GM19395 (cell line): ENCODE measurements at regions not wholly inside any gene's neighbourhood (a gene's known extent, or its start where the extent isn't known, plus 50 kb on each side); places are given as distances from the start of the nearest gene placed in this dataset.

Experiments used
- ATAC-seq: cut with Tn5 transposase; IDR thresholded peaks from one replicate; pipeline ENCODE4 v1.9.1; 2021; ENCODE audit warnings: mild to moderate bottlenecking, moderate library complexity; ENCODE audit not compliant: unreplicated experiment

DNA sequence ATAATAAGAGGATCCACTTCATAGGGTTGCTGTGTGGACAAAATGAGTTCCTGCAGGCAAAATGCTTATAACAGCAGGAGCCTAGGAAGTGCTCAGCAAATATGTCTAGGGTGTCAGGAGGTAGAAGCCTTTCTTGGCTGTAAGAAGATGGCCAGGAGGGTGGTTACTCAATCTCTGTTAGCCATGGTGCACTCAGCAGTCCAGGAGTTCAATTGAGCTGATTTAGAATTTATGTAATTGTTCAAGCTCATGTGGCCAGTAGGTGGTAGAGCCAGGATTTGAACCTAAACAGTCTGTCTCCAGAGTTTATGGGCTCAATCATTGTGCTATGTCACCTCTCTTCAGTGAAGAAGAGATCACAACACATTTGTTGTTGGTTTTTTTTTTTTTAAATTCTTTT is 381.2 kb downstream of the KIF4B start:
- ATAC-seq = no peak

GRCh38 chr5:155402927-155403640 is 389.5 kb downstream of the KIF4B start:
- ATAC-seq = no peak

- no peak for ATAC-seq
These were observed 393.3 kb downstream of the KIF4B start for GRCh38 chr5:155406815-155407214.

- no peak for ATAC-seq
These were observed 394.9 kb downstream of the KIF4B start for GRCh38 chr5:155408465-155408864.

DNA sequence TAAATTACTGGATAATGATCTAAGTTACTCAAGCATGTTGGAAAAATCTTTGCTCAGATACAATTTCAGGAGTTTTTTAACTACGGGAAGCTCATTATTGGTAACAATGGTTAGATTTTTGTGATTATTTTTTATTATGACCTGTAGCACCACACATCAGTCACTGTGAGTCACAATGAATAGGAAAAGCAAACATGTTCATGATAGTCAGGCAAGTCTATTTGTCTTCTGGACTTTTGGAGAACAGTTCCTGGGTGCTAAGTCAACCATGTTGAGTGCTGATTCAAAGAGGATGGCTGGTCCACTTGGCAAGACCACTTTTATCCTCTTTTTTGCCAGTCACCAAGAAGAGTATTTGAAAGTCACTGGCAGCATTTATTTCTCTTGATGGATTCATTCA is 403.2 kb downstream of the KIF4B start:
- no peak for ATAC-seq

DNA sequence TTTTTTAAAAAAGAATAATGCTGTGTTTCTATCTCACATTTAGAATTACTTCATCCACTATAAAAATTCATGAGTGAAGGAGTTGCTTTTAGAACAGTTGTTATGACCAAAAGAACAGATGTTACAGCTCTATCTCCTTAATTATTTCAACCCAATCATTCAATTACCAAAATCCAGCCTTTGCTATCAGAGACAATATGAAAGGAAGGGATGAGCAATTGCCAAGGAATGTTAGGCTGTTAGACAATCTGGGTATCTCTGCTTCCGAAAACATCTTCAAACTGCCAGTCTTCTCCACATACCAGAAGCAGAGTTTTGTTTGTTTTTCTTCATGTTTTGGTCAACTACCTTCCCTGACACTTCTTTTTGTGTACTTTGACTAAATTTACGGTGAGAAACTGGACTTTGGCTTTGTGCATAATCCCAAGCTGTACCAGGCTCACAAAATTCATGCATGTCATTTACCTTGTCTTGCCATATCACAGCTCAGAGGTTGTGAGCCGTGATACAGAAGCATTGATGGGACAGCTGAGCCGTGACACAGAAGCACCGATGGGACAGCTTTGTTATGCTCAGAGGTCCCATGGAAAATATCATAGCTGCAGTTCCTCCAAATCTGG is 405.5 kb downstream of the KIF4B start:
- ATAC-seq = no peak

DNA sequence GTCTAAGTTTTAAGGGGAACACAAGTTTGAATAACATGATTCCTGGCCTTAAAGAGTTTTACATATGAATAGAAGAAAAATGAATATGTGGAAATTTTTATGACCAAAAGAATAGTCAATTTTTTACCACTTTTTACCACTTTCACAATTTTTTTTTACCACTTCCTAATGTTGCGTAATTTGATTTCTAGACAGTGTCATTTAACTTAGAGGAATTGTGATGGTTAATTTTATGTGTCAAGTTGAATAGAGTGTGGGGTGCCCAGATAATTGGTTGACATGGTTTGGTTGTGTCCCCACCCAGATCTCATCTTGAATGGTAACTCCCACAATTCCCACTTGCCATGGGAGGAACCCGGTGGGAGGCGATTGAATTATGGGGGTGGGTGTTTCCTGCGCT is 416.6 kb downstream of the KIF4B start:
- no peak for ATAC-seq

- ATAC-seq = no peak
These were observed 420.7 kb downstream of the KIF4B start for GRCh38 chr5:155434267-155434666.

- no peak for ATAC-seq
These were observed 421.1 kb downstream of the KIF4B start for GRCh38 chr5:155434681-155435080.

GRCh38 chr5:155441849-155442248 is 428.3 kb downstream of the KIF4B start:
- ATAC-seq = no peak

DNA sequence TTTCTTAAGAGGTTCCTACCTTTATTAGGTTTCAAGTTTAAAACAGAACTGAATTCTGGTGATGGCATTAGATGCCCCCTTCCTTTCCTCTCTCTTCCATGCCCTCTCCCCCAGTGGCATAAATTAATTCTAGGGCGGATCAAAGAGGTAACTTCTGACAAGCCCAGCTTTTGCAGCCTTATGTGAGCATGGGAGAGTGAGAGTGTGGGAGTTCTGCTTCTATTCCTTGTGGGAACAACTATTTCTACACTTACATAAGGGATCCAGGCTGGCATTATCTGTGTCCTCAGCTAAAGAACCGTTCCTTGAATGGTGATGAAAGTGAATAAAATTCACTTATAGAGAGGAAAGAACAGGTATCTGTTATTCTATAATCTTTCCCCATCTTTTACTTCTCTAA is 437.6 kb downstream of the KIF4B start:
- ATAC-seq = no peak

DNA sequence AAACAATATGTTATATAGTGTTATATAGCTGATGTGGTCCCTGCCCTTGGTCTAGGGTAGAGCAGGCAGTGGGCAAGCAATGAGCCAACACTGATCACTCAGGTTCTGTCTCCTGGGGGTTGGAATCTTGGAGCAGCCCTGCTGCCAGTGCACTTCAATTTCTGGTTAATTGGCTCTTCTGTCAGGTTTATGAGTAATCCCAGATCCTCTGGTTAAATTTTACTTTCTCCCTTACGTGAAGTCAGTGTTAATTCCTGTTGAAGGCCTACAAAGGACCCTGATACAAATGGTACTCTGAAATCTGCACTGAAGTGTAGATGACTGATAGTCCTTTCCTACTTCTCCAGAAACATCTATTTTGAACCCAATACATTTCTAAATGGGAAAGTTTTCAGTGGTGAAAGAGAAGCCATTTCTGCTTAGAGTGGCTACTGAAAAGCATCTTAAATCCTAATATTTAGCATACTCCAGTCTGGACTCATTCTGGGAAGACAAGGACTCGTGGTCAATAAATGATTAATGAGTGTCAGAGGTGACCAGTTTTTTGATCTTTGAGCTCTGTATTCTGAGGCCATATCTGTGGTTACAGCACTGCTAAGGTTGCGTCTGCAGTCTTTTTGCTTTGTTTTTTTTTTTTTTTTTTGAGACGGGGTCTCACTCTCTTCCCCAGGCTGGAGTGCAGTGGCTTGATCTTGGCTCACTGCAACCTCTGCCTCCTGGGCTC is 442.4 kb downstream of the KIF4B start:
- ATAC-seq = no peak

- no peak for ATAC-seq
These were observed 446.4 kb downstream of the KIF4B start for GRCh38 chr5:155459889-155460500.

DNA sequence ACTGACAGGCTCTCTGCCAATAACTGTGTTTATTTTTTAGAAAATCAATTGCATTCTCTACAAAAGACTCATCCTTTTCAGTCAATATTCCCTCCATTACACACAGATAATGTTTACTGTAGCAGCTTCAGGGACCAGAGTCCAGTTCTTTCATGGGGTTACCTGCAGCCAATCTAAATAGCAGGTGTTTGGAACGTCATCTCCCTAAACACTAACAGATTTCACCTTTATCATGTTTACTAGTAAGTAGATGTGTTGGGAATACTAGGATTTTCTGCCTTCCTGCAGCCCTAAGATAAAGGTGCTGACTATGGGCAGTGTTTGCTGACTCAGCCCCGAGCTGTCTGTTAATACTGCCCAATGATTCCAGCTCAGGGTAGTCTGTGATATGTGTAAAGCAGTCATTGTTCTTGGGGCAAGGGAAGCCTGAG is 447.0 kb downstream of the KIF4B start:
- no peak for ATAC-seq

- ATAC-seq = no peak
These were observed 447.7 kb downstream of the KIF4B start for GRCh38 chr5:155461304-155461703.

DNA sequence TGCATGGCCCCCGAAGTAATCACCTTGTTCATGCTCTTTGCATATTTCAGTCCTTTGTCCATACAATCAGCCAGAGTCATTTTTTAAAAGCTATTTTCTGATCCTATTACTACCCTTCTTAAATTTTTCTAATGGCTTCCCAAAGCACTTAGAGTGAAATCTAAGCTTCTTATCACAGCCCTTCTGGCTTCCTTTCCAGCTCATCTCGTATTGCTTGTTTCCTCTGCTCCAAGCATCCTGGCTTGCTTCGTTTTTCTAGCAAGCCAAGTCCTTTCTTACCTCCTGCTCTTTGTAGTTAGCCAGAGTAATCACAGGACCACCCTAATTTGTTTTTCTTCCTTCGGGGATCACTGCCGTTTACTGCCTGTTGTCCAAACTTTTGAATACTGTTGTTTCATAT is 453.3 kb downstream of the KIF4B start:
- ATAC-seq = no peak

- no peak for ATAC-seq
These were observed 457.5 kb downstream of the KIF4B start for GRCh38 chr5:155471027-155471426.

- no peak for ATAC-seq
These were observed 459.2 kb downstream of the KIF4B start for GRCh38 chr5:155472780-155473179.

DNA sequence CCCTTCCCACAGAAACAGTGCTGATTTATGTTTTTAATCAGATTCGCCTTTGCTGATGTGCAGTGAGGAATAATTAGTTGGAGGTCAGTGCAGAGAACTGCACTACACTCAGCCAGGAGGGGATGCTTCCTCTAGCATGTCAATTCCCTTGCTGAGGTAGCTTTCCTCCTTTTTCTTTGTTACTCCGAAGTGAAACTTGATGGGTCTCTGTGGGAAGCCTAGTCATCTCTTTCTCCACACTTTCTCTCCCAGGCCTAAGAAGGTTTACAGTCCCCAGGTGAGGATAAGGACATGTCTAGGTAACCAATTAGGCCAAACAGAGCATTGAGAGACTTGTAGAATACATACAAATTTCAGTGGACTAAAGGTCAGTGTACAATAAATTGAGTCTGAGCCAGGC is 461.8 kb downstream of the KIF4B start:
- ATAC-seq = no peak

- no peak for ATAC-seq
These were observed 467.2 kb downstream of the KIF4B start for GRCh38 chr5:155480731-155481131.

GRCh38 chr5:155481182-155481581 is 467.6 kb downstream of the KIF4B start:
- no peak for ATAC-seq

- ATAC-seq = no peak
These were observed 468.9 kb downstream of the KIF4B start for GRCh38 chr5:155482428-155482827.
